ENCODE measurements at regions not wholly inside any gene's neighbourhood (a gene's known extent, or its start where the extent isn't known, plus 50 kb on each side); places are given as distances from the start of the nearest gene placed in this dataset.
A peak's percentile ranks its signal among the peaks of the same experiment; 100 is the strongest.

DNA sequence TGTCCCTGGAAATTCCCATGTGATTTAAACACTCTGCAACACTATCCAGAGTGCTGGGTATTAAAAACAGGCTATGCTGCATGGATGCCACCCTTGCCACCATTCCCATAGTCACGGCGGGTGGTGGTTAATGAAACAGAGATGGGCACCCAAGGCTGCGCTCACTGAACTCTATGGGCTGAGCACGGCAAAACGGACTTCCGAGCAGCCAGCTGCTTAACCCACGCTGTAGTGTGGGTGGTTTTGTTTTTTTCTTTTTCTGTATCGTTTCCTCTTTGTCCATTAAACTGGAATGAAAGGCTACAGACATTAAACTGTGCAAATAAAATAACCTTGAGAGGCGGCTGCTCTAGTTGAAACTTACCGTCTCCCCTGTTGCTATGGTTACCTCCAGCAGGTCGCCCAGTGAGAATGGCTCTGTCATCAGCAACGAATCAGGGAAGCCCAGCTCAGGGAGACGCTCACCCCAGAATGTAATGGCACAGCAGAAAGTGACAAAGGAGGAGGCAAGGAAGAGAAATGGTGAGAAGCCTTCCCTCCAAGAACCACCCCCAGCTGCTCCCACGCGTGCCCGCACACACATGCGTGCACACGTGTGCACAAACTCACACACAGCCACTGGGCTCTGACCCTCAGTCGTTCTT lies 102.1 kb downstream of the C11orf91 start:
- Histone ChIP-seq H2BK20ac (ENCODE audit: low read depth, low read length, poor library complexity, severe bottlenecking) (no peak overlapping the region), H4K91ac (ENCODE audit: insufficient read length, low read depth, low read length) (no peak overlapping the region), H4K20me1 (ENCODE audit: control insufficient read depth, insufficient read depth, insufficient read length) (no peaks in the 10 kb centered on the region), H3K4me2 (ENCODE audit: insufficient read depth, insufficient read length, low read length) (no peak overlapping the region), H3K23me2 (ENCODE audit: insufficient read length, low read depth, low read length, poor library complexity, severe bottlenecking) (no peaks in the 10 kb centered on the region), H3K27ac (ENCODE audit: insufficient read length, low read depth, low read length) (no peak overlapping the region), H3K9me3 (ENCODE audit: control insufficient read depth, low read depth, low read length) (no peaks in the 10 kb centered on the region), H2BK15ac (ENCODE audit: low read depth, low read length) (no peak overlapping the region), H2AFZ (ENCODE audit: low read length) (no peak overlapping the region), H4K5ac (ENCODE audit: insufficient read length, low read depth, low read length) (no peak overlapping the region), H2BK12ac (ENCODE audit: insufficient read length, low read depth, low read length) (no peak overlapping the region), H3K27me3 (ENCODE audit: insufficient read depth, low read length) (no peaks in the 10 kb centered on the region), H3K56ac (ENCODE audit: insufficient read length, low read depth, low read length) (no peak overlapping the region), H2BK120ac (ENCODE audit: low read depth, low read length, poor library complexity, severe bottlenecking) (no peak overlapping the region), H3K4me1 (ENCODE audit: insufficient read depth, low read length) (no peaks in the 10 kb centered on the region), H4K8ac (replicated peaks; ENCODE audit: insufficient read length, low read depth, low read length) (no peak overlapping the region), H3K79me1 (ENCODE audit: insufficient read depth, low read depth, low read length, poor library complexity, severe bottlenecking) (no peaks in the 10 kb centered on the region), H3K14ac (ENCODE audit: insufficient read depth, low read length) (no peak overlapping the region), H3K4ac (ENCODE audit: low read depth, low read length) (no peak overlapping the region), H3K9ac (ENCODE audit: extremely low read depth, insufficient read length, low read length) (no peak overlapping the region), H3K23ac (ENCODE audit: insufficient read length, low read depth, low read length) (no peak overlapping the region), H3K18ac (ENCODE audit: insufficient read length, low read depth, low read length) (no peak overlapping the region), H2AK5ac (ENCODE audit: insufficient read length, low read length) (no peak overlapping the region), H3T11ph (ENCODE audit: low read length) (no peak overlapping the region), H2BK5ac (ENCODE audit: insufficient read length, low read length) (no peak overlapping the region), H3K79me2 (ENCODE audit: insufficient read depth, low read length) (no peaks in the 10 kb centered on the region)
- Mint-ChIP-seq H3K4me1 (peaks cover 9 to 26% of the 10 kb centered on the region in 2 experiments), H3K9me3 (no peaks in the 10 kb centered on the region), H3K4me3 (no peak overlapping the region), H3K36me3 (ENCODE audit: insufficient read depth in 1 of 3, low read depth in 3 of 3) (no peaks in the 10 kb centered on the region), H3K27ac (no peak overlapping the region), H3K27me3 (ENCODE audit: low read depth) (peaks cover 3% of the 10 kb centered on the region; the same call in 1 of the 2 replicates)
- DNase-seq = peak; percentile 41
- TF ChIP-seq, protein P1, sequence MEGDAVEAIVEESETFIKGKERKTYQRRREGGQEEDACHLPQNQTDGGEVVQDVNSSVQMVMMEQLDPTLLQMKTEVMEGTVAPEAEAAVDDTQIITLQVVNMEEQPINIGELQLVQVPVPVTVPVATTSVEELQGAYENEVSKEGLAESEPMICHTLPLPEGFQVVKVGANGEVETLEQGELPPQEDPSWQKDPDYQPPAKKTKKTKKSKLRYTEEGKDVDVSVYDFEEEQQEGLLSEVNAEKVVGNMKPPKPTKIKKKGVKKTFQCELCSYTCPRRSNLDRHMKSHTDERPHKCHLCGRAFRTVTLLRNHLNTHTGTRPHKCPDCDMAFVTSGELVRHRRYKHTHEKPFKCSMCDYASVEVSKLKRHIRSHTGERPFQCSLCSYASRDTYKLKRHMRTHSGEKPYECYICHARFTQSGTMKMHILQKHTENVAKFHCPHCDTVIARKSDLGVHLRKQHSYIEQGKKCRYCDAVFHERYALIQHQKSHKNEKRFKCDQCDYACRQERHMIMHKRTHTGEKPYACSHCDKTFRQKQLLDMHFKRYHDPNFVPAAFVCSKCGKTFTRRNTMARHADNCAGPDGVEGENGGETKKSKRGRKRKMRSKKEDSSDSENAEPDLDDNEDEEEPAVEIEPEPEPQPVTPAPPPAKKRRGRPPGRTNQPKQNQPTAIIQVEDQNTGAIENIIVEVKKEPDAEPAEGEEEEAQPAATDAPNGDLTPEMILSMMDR (conservative IDR thresholded peaks at IDR 0.05) = no peak
- WGBS (ENCODE audit: extremely low coverage, insufficient read length, low lambda C conversion rate) = no CpG with 5 or more reads among the region's 19 CpGs
